ENCODE measurements at regions not wholly inside any gene's neighbourhood (a gene's known extent, or its start where the extent isn't known, plus 50 kb on each side); places are given as distances from the start of the nearest gene placed in this dataset.

GRCh38 chr7:94253686-94254085, 141.0 kb upstream of the COL1A2 start:
- no peak overlapping the region for H3K27ac ChIP-seq (ENCODE audit: extremely low read depth, low read depth, low read length)
- H3K4me3 ChIP-seq (ENCODE audit: low read depth, low read length): no peak overlapping the region
- H3K4me1 ChIP-seq (ENCODE audit: control insufficient read depth, insufficient read depth, low read length): peaks cover 17% of the 10 kb centered on the region
- H3K36me3 ChIP-seq (ENCODE audit: control insufficient read depth in 2 of 2, insufficient read depth in 1 of 2, low read length in 2 of 2): no peaks in the 10 kb centered on the region
- no peak for TF ChIP-seq ZNF398 (tag by site-specific recombination; IDR thresholded peaks at IDR 0.05)
- ChIA-PET POLR2A (no interaction called here), CTCF (no interaction called here)
- H3K9me3 ChIP-seq (ENCODE audit: control insufficient read depth, insufficient read depth, low read depth, low read length): no peaks in the 10 kb centered on the region

GRCh38 chr7:94258418-94259300, 136.0 kb upstream of the COL1A2 start:
- TF ChIP-seq REPIN1 (tag by site-specific recombination; IDR thresholded peaks at IDR 0.05; ENCODE audit: low read depth): no peak
- no peak for TF ChIP-seq HOXD13 (CRISPR knock-in tag; IDR thresholded peaks at IDR 0.05; ENCODE audit: borderline replicate concordance)
- TF ChIP-seq ZNF580 (tag by site-specific recombination; IDR thresholded peaks at IDR 0.05): no peak
- no peak for TF ChIP-seq ZBTB6 (tag by site-specific recombination; IDR thresholded peaks at IDR 0.05)
- TF ChIP-seq ZNF121 (tag by site-specific recombination; IDR thresholded peaks at IDR 0.05): no peak
- no peak for TF ChIP-seq KLF17 (tag by site-specific recombination; IDR thresholded peaks at IDR 0.05)
- no peak for TF ChIP-seq GFI1B (tag by site-specific recombination; IDR thresholded peaks at IDR 0.05)
- TF ChIP-seq ZNF600 (tag by site-specific recombination; IDR thresholded peaks at IDR 0.05): no peak
- TF ChIP-seq ZNF529 (tag by site-specific recombination; IDR thresholded peaks at IDR 0.05; ENCODE audit: insufficient replicate concordance): no peak
- TF ChIP-seq ZNF777 (tag by site-specific recombination; IDR thresholded peaks at IDR 0.05; ENCODE audit: borderline replicate concordance): no peak
- TF ChIP-seq ZNF707 (tag by site-specific recombination; IDR thresholded peaks at IDR 0.05): no peak
- TF ChIP-seq GLI2 (tag by site-specific recombination; IDR thresholded peaks at IDR 0.05; ENCODE audit: borderline replicate concordance, low read depth): no peak
- TF ChIP-seq ZNF10 (tag by site-specific recombination; IDR thresholded peaks at IDR 0.05): no peak
- TF ChIP-seq ZFP37 (tag by site-specific recombination; IDR thresholded peaks at IDR 0.05): no peak
- TF ChIP-seq ELK4 (IDR thresholded peaks at IDR 0.05; ENCODE audit: borderline replicate concordance, low read depth, low read length): no peak
- TF ChIP-seq ZIC2 (tag by site-specific recombination; IDR thresholded peaks at IDR 0.05): no peak
- no peak for TF ChIP-seq ZNF214 (tag by site-specific recombination; IDR thresholded peaks at IDR 0.05; ENCODE audit: borderline replicate concordance)
- TF ChIP-seq ZNF292 (tag by site-specific recombination; IDR thresholded peaks at IDR 0.05; ENCODE audit: borderline replicate concordance, low read depth): no peak
- TF ChIP-seq MYNN (tag by site-specific recombination; IDR thresholded peaks at IDR 0.05; ENCODE audit: borderline replicate concordance): no peak
- TF ChIP-seq ZNF626 (tag by site-specific recombination; IDR thresholded peaks at IDR 0.05): no peak
- Histone ChIP-seq H3K4me1 (ENCODE audit: control insufficient read depth, insufficient read depth, low read length) (peaks cover 6% of the 10 kb centered on the region; the same call in 1 of the 2 replicates), H3K4me3 (ENCODE audit: low read depth, low read length) (no peak overlapping the region), H3K36me3 (ENCODE audit: control insufficient read depth in 2 of 2, insufficient read depth in 1 of 2, low read length in 2 of 2) (no peaks in the 10 kb centered on the region), H3K9me3 (ENCODE audit: control insufficient read depth, insufficient read depth, low read depth, low read length) (no peaks in the 10 kb centered on the region), H3K27ac (ENCODE audit: extremely low read depth, low read depth, low read length) (no peak overlapping the region)
- CTCF ChIA-PET: interaction anchor here (0.7 kb wide), 1 partner anchor 1269 kb away, joined by 3 read pairs; no protein-coding TSS in a partner anchor
- POLR2A ChIA-PET: no interaction called here
